Upper lobe of left lung (tissue), 6 donors: ENCODE measurements at regions not wholly inside any gene's neighbourhood (a gene's known extent, or its start where the extent isn't known, plus 50 kb on each side); places are given as distances from the start of the nearest gene placed in this dataset.

Experiments used
- ATAC-seq, 2 donors: fragments of 200-7000 bp; cut with Tn5 transposase; one replicate each; pipeline ENCODE4 v1.9.1; 2022; ENCODE audit warnings: mild to moderate bottlenecking in 2 of 2, moderate library complexity in 2 of 2; ENCODE audit not compliant: low FRiP score in 2 of 2
- DNase-seq, 2 donors: peaks; one replicate each; pipeline ENCODE4 v3.0.0-alpha.2; 2019 to 2020
- H3K27ac ChIP-seq, 4 donors: fragments of 200-600 bp; sonication (generic); one replicate each; pipeline ENCODE4 v1.5.1; 2016 to 2019
- H3K27me3 ChIP-seq, 4 donors: fragments of 200-600 bp; sonication (generic); one replicate each; pipeline ENCODE4 v1.5.1; 2017 to 2019
- H3K36me3 ChIP-seq, 4 donors: fragments of 200-600 bp; sonication (generic); one replicate each; pipeline ENCODE4 v1.5.1; 2016 to 2019
- H3K4me1 ChIP-seq, 4 donors: fragments of 200-600 bp; sonication (generic); one replicate each; pipeline ENCODE4 v1.5.1; 2018 to 2019
- H3K4me3 ChIP-seq, 4 donors: fragments of 200-600 bp; sonication (generic); one replicate each; pipeline ENCODE4 v1.5.1; 2017 to 2019; ENCODE audit warnings: mild to moderate bottlenecking in 2 of 4, moderate library complexity in 1 of 4
- H3K9me3 ChIP-seq, 4 donors: fragments of 200-600 bp; sonication (generic); one replicate each; pipeline ENCODE4 v1.5.1; 2018 to 2019
- CTCF ChIP-seq, 6 experiments: fragments of 450-650 bp in 4 of 6; fragments of 200-600 bp in 2 of 6; sonication (generic) in 2 of 6; IDR thresholded peaks; one replicate each; pipeline ENCODE4 v1.5.1; 2016 to 2019; ENCODE audit warnings: antibody characterized with exemption in 6 of 6
- EP300 ChIP-seq, 4 donors: sonication (generic); formaldehyde crosslinking; IDR thresholded peaks; one replicate each; pipeline ENCODE4 v1.5.1; 2017; ENCODE audit warnings: antibody characterized with exemption in 4 of 4, control low read depth in 2 of 4
- POLR2A ChIP-seq, 4 donors: fragments of 450-650 bp; IDR thresholded peaks; one replicate each; pipeline ENCODE4 v1.5.1; 2016 to 2017; ENCODE audit warnings: antibody characterized with exemption in 4 of 4, mild to moderate bottlenecking in 2 of 4
- POLR2AphosphoS5 ChIP-seq, 2 donors: sonication (generic); formaldehyde crosslinking; IDR thresholded peaks; one replicate each; pipeline ENCODE4 v1.5.1; 2017; ENCODE audit warnings: antibody characterized with exemption in 2 of 2
- WGBS, 2 donors: methylation state at CpG; one replicate each; pipeline ENCODE4 v1.1.5; 2017 to 2018; 5-methylcytosine and 5-hydroxymethylcytosine counted together
- donor health status: DM: no; HTN: no; CAD: no; lungs with moderate emphysema.
- donor health status: DM: no; HTN: yes; CAD: no; lungs with severe emphysema.

- DNase-seq, result no peak
- H3K27ac ChIP-seq, result no peak overlapping the region
- H3K9me3 ChIP-seq, result no peaks in the 10 kb centered on the region
- H3K4me3 ChIP-seq, result no peak overlapping the region
- no peak for ATAC-seq
- H3K27me3 ChIP-seq, result no peaks in the 10 kb centered on the region
- TF ChIP-seq EP300 (IDR thresholded peaks at IDR 0.05) (no peak), POLR2AphosphoS5 (IDR thresholded peaks at IDR 0.05) (no peak), POLR2A (IDR thresholded peaks at IDR 0.05) (no peak), CTCF (IDR thresholded peaks at IDR 0.05) (no peak)
- WGBS, 2 donors, result 69 to 74% methylated on average over 9 of the region's 9 CpGs
- no peaks in the 10 kb centered on the region for H3K4me1 ChIP-seq
- no peaks in the 10 kb centered on the region for H3K36me3 ChIP-seq
Measured at GRCh38 chr1:4220362-4220761, 320.3 kb upstream of the C1orf174 start.

- no peak for DNase-seq
- WGBS, 2 donors, result 88 to 94% methylated on average over 4 of the region's 4 CpGs
- no peaks in the 10 kb centered on the region for H3K4me1 ChIP-seq
- no peak overlapping the region for H3K27ac ChIP-seq
- H3K4me3 ChIP-seq, result no peak overlapping the region
- no peaks in the 10 kb centered on the region for H3K27me3 ChIP-seq
- no peaks in the 10 kb centered on the region for H3K9me3 ChIP-seq
- ATAC-seq, result no peak
- TF ChIP-seq POLR2AphosphoS5 (IDR thresholded peaks at IDR 0.05) (no peak), EP300 (IDR thresholded peaks at IDR 0.05) (no peak), POLR2A (IDR thresholded peaks at IDR 0.05) (no peak), CTCF (IDR thresholded peaks at IDR 0.05) (no peak)
- H3K36me3 ChIP-seq, result no peaks in the 10 kb centered on the region
Measured at GRCh38 chr1:4221107-4221506, 321.0 kb upstream of the C1orf174 start.

DNA sequence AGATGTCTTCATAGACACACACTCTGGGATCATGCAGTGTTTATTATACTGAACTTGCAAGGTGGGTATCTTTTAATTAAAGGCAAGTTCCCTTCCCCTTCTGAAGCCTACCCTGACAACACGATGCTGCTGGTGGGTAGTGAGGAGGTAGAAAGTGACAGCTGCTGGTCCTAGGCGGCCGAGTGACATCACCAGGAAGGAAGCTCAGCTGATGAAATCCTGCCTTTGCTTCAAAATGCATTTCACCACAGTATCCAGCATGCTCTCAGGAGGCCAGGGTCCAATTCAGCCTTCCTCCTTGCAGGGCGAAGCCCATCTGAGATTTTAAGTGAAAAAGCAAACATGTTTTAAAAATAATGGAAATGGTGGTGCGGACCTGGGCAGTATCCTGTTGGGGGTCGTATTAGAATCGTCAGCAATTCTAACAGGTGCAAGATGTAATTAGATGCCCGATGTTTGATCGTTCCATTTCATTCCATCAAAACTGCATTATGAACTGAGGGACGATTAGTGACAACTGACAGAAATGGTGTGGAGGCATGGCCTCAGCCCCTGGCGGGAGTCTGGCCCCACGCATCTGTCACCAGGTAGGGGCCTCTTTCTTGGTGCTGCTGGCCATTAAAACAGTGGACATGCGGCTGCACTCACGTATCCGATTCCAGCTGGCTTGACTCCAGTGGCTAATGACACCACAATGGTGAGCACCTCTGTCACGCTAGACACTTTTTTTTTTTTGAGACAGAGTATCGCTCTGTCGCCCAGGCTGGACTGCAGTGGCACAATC, 324.8 kb upstream of the C1orf174 start:
- Histone ChIP-seq H3K4me3 (no peak overlapping the region), H3K27me3 (no peaks in the 10 kb centered on the region), H3K9me3 (no peaks in the 10 kb centered on the region), H3K27ac (no peak overlapping the region), H3K4me1 (no peaks in the 10 kb centered on the region), H3K36me3 (no peaks in the 10 kb centered on the region)
- ATAC-seq (no peak), DNase-seq (no peak)
- TF ChIP-seq CTCF (IDR thresholded peaks at IDR 0.05), result no peak
- TF ChIP-seq POLR2AphosphoS5 (IDR thresholded peaks at IDR 0.05), result no peak
- no peak for TF ChIP-seq EP300 (IDR thresholded peaks at IDR 0.05)
- TF ChIP-seq POLR2A (IDR thresholded peaks at IDR 0.05), result no peak
- WGBS, 2 donors, result 76 to 78% methylated on average over 18 of the region's 18 CpGs

GRCh38 chr1:4227986-4228385, 327.9 kb upstream of the C1orf174 start:
- Histone ChIP-seq H3K36me3 (no peaks in the 10 kb centered on the region), H3K27me3 (no peaks in the 10 kb centered on the region), H3K4me1 (no peaks in the 10 kb centered on the region), H3K27ac (no peak overlapping the region), H3K4me3 (no peak overlapping the region), H3K9me3 (no peaks in the 10 kb centered on the region)
- TF ChIP-seq EP300 (IDR thresholded peaks at IDR 0.05) (no peak), POLR2AphosphoS5 (IDR thresholded peaks at IDR 0.05) (no peak), CTCF (IDR thresholded peaks at IDR 0.05) (no peak), POLR2A (IDR thresholded peaks at IDR 0.05) (no peak)
- DNase-seq (no peak), ATAC-seq (no peak)
- WGBS, 2 donors, result 73 to 75% methylated on average over 15 of the region's 15 CpGs

- DNase-seq (no peak), ATAC-seq (no peak)
- Histone ChIP-seq H3K36me3 (no peaks in the 10 kb centered on the region), H3K27me3 (no peaks in the 10 kb centered on the region), H3K9me3 (peaks cover 0 to 16% (median 12%) of the 10 kb centered on the region in 4 donors), H3K4me3 (no peak overlapping the region), H3K27ac (no peak overlapping the region), H3K4me1 (no peaks in the 10 kb centered on the region)
- TF ChIP-seq POLR2A (IDR thresholded peaks at IDR 0.05) (no peak), CTCF (IDR thresholded peaks at IDR 0.05) (no peak), EP300 (IDR thresholded peaks at IDR 0.05) (no peak), POLR2AphosphoS5 (IDR thresholded peaks at IDR 0.05) (no peak)
- 73 to 79% methylated on average over 4 of the region's 4 CpGs for WGBS, 2 donors
Measured at GRCh38 chr1:4253935-4254334, 353.9 kb upstream of the C1orf174 start.
